HG03571 (cell line): ENCODE measurements at regions not wholly inside any gene's neighbourhood (a gene's known extent, or its start where the extent isn't known, plus 50 kb on each side); places are given as distances from the start of the nearest gene placed in this dataset.

Experiments used
- ATAC-seq: cut with Tn5 transposase; IDR thresholded peaks from one replicate; pipeline ENCODE4 v1.9.1; 2021; ENCODE audit not compliant: unreplicated experiment

GRCh38 chr11:15758857-15759465 lies 597.4 kb downstream of the SOX6 start:
- ATAC-seq, result no peak

- no peak for ATAC-seq
Observed at GRCh38 chr11:15761235-15761634, 595.1 kb downstream of the SOX6 start.

- no peak for ATAC-seq
Observed at GRCh38 chr11:15764326-15764725, 592.0 kb downstream of the SOX6 start.

- ATAC-seq, result no peak
Observed at GRCh38 chr11:15764948-15765347, 591.4 kb downstream of the SOX6 start.

GRCh38 chr11:15765530-15765929 lies 590.8 kb downstream of the SOX6 start:
- no peak for ATAC-seq

GRCh38 chr11:15768321-15768720 lies 588.0 kb downstream of the SOX6 start:
- ATAC-seq, result no peak

GRCh38 chr11:15769203-15769602 lies 587.1 kb downstream of the SOX6 start:
- no peak for ATAC-seq

- ATAC-seq, result no peak
Observed at GRCh38 chr11:15770798-15771414, 585.4 kb downstream of the SOX6 start.

GRCh38 chr11:15772547-15772946 lies 583.8 kb downstream of the SOX6 start:
- ATAC-seq, result no peak

- ATAC-seq, result no peak
Observed at GRCh38 chr11:15772981-15773380, 583.4 kb downstream of the SOX6 start.

- no peak for ATAC-seq
Observed at GRCh38 chr11:15773476-15774387, 582.6 kb downstream of the SOX6 start.

GRCh38 chr11:15774388-15774939 lies 581.9 kb downstream of the SOX6 start:
- ATAC-seq, result no peak

GRCh38 chr11:15775015-15775541 lies 581.3 kb downstream of the SOX6 start:
- no peak for ATAC-seq

- no peak for ATAC-seq
Observed at GRCh38 chr11:15775797-15776196, 580.5 kb downstream of the SOX6 start.

GRCh38 chr11:15776366-15776765 lies 580.0 kb downstream of the SOX6 start:
- no peak for ATAC-seq

GRCh38 chr11:15779518-15779917 lies 576.8 kb downstream of the SOX6 start:
- ATAC-seq, result no peak

- ATAC-seq, result no peak
Observed at GRCh38 chr11:15780382-15780781, 576.0 kb downstream of the SOX6 start.

- ATAC-seq, result no peak
Observed at GRCh38 chr11:15780837-15781236, 575.5 kb downstream of the SOX6 start.

- no peak for ATAC-seq
Observed at GRCh38 chr11:15783619-15784018, 572.7 kb downstream of the SOX6 start.

- no peak for ATAC-seq
Observed at GRCh38 chr11:15793043-15793996, 563.0 kb downstream of the SOX6 start.
